CD4-positive, alpha-beta T cell treated with Interleukin-21 for 1 hour (primary cell): ENCODE measurements at regions not wholly inside any gene's neighbourhood (a gene's known extent, or its start where the extent isn't known, plus 50 kb on each side); places are given as distances from the start of the nearest gene placed in this dataset.

Experiments
- DNase-seq: peaks from one replicate; pipeline ENCODE4 v3.0.0-alpha.2; 2020

DNA sequence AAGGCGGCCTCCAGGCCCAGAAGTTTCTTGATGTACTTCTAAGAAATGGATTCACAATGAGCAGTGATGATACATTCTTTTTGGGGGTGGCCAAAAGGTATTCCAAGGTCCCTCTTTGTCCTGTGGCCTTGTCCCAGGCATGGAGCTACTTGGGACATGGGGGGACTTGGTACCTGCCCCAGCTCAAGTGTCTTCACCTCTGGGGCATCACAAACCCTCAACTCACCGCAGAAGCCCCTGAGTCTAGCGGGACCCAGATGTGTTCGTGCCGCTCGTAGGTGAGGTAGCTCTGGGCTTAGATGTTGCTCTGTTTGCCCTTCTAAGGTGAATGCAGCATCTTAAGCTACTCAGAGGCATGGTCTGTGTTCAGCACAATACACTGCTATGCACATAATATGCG lies 338.0 kb upstream of the IRX4 start:
- no peak for DNase-seq

DNA sequence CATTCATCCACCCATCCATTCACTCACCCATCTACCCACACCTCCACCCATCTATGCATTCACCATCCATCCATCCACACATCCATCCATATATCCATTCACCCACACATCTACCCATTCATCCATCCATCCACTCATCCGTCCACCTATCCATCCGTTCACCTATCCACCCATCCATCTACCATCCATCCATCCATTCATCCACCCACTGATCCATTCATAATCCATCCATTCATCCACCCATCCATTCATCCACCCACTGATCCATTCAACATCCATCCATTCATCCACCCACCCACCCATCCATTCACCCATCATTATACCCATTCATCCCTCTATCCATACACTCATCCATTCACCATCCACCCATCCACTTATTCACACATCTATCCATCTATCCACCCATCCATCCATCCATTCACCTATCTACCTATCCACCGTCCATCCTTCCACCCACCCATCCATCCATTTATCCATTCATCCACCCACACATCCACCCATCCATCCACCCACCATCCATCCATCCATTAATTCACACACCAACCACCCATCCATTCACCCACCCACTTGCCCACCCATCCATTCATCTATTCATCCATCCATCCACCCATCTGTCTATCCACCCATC lies 336.5 kb upstream of the IRX4 start:
- no peak for DNase-seq

DNA sequence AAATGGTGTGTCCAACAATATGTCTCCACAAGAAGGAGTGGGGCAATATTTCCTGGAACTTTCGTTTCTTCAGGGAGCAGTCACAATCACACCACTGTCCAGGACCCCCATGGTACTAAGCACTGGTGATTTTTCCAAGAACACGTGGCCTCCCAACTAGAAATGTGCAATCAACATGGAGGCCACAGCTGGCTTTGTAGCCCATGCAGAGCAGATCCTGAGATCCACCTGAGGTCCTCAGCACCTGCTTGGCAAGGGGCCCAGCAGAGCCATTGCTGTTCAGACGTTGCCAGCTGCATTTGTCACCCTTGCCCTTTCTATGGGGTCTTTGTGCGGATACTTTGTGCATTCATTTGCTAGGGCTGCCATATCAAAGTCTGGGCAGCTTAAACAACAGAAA lies 334.5 kb upstream of the IRX4 start:
- DNase-seq = no peak

DNA sequence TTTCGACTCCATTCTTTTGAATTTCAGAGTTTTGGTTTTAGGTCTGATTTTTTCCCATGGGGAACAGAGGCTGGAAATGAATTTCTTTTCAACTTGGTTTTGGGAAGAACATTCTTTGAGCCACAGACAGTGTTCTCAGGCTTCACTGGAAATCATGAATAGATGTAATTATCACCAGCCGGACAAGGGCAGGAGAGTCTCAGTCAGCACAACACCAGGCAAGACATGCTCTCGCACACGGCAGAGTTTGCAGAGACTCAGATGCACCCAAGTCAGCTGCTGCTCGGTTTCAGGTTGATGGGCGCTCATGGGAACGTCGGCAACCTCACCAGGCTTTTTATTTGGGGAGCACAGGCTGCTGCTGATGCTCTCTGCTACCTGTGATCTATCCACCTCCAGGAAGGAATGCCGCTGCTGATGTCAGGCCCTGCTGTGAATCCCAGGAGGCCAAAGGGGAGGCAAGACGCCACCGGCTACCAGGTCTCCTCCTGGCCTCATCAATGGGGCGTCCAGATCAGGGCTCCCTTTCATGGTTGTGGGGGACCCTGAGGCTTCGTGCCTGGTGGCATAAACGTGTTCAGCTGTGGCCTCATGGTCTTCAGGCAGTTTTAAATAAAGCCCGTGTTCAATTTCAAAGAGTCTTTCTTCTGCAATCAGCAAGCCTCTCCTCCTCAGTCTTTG lies 332.3 kb upstream of the IRX4 start:
- no peak for DNase-seq

DNA sequence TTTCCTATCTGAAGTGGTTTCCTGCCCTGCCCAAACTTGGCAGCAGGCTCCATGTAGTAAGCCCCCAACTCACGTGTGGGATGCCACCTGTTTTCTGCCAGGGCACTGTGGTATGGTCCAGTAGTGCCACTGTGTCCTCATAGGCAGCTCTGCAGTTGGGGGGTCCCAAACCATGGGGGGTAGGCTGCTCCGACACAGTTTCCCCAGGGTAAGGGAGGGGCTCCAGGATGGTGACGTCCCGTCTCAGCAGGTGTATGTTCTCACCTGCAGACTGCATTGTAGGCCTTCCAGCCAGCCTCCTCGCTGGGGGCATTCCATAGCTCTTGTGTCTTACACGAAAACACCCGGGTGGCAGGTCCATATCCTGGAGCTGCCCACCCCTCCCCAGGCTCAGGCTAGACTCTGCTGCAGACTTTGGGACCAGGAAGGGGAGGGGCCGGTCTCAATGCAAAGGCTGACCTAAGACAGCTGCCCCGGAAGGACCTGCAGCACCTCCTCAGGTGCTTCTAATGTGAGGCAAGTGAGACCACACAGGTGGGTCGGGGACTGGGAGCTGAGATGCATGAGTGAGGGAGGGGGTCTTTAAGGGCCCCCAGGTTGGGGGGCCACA lies 330.5 kb upstream of the IRX4 start:
- DNase-seq = no peak

DNA sequence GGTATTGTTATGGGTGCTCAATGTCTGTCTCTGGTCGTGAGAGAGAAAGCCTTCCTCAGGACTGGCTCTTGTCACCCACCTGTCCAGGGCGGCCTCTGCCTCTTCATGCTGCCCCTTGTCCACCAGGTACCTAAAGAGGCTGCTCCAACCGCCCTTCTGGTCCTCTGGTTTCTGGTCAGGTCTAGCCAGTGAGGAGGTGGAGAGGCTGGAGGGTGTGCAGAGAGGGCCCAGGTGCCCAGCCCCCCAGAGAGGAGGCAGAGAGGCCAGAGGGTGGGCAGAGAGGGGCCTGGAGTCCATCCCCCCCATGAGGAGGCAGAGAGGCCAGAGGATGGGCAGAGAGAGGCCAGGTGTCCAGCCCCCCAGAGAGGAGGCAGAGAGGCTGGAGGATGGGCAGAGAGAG lies 329.8 kb upstream of the IRX4 start:
- no peak for DNase-seq

DNA sequence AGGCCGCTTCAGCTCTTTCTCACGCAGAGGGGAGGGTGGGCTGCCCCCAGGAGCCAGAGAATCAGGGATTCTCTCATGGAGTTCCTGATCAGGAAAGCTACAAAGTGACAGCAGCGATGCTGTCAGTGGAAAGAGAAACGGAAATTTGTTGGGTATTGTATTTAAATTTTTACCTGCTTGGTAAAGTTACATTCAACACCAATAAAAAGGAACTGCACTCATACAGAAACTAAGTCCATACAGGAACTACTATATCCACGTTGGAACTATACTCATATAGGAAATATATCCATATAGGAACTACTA lies 325.5 kb upstream of the IRX4 start:
- no peak for DNase-seq

DNA sequence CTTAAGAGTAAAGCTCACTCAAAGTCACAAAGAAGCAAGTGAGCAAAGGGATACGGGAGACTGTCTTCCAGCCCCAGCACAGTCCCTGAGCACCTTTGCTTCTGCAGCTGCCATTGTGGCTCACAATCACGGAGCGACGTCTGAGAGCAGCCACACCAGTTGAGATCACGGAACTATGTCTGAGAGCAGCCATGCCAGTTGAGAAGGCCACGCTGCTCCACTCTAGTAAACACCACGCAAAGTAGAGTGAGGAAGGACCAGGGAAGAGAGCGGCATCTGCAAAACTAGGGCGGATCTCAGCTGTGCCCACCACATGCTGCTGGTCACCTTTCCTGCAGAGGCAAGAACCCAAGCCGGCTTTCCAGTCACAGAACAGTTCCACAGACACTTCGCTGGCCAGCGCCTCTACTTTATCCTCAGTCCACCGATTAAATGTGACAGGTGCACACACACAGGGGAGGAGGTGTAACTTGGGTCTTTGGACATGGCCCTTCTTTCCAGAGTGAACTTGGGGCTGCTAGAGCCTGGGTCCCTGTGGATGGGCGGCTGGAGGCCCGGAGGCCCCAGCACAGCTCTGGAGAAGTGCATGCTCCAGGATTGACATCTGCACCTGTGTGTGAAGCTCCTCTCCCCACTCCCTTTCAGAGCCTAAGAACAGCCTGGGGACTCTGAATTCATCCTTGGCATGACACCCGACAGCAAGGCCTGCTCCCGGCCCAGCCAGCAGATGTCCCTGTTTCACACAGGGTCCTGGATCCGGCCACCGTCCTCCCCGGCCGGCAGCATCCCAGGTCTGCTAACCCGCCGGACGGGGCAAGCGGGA lies 324.9 kb upstream of the IRX4 start:
- DNase-seq = no peak

DNA sequence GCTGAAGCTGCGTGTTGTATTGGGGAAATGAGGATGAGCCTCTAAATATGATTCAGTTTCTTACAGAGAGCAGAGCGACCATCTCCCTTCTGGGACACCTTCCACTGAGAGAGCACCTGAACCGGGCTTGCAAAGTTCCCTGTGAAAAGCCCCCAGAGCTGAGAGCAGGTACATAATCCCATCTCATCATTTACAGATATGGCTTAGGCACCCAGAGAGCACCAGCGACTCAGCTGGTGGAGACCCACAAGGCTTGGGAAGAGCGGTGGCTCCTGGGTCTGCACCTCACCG lies 324.3 kb upstream of the IRX4 start:
- DNase-seq = no peak

DNA sequence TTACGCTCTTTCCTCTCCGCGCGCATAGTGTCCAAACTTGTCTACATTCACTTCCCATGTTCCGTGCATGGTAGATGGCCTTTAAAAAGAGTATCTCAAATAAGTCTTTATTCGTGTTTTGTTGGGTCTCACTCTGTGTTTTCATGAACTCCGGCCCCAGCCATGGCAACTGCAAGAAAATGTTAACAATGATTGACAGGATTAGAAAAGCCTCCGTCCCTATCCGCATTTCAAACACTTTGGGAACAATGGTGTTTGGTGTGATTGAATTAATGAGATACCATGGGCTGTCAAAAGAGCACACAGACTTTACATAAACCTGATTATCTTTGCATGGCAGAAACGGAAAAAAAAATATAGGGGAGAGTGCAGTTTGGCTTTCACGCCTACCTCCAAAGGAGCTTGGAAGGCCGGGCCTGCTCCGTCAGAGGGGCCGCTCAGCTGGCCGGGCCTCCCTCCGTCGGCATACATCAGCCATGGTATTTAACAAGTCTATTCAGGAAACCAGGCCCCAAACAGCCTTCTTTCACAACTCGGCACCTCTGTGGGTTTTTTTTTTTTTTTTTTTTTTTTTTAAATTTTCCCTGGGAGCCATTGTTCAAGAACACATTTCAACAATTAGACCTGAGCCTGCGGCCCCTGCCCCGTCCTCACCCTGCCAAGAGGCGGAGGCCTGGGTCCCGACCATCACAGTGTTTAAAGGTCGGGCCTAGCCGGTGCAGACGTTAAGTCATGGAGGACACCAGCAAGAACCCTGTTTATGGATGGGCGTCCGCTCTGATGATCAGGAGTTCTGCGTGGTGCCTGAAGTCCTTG lies 323.8 kb upstream of the IRX4 start:
- no peak for DNase-seq

DNA sequence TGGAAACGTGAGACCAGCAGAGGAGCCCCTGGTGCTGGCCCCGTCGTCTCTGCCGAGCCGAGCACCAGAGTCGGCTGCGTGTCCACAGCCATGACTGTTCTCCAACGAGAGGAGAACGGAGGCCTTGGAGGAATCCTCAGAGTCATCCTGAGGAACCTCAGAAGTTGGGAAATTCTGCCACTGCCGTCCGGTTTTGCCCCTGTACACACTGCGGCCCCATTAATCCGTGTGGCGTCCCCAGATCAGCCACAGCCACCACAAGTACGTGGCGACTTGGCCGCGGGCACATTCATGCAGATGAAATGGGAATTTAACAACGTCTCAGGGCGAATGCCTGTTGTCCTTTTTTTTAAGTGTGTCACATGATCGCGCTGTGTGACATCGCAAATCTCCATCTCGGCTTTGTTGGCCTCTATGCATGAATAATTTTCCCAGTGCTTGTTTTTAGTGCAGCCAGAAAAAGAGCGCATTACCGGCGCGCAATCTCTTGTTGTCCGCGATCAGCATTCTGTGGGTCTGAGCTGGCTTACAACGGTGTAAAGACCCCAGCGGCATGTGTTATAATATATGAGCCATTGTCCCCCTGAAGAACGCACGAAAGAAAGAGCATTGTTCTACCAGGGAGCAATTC lies 323.0 kb upstream of the IRX4 start:
- DNase-seq = no peak

DNA sequence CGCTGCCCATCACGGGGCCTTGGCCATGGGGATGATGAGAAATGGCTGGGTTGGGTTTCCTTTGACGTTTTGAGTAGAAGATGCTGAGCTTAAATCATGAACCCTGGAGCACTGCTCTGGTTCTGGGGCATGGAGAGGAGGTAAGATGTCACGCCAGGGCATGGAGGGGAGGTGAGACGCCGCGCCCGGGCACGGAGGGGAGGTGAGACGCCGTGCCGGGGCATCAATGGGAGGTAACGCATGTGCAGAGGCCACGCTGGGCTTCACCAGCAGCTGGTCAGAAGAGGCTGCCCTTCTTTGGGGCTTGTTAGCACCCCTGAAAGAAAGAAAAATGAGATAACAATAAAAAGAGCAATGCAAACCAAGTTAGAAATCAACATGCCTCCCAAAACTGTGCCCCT lies 322.5 kb upstream of the IRX4 start:
- DNase-seq = no peak

DNA sequence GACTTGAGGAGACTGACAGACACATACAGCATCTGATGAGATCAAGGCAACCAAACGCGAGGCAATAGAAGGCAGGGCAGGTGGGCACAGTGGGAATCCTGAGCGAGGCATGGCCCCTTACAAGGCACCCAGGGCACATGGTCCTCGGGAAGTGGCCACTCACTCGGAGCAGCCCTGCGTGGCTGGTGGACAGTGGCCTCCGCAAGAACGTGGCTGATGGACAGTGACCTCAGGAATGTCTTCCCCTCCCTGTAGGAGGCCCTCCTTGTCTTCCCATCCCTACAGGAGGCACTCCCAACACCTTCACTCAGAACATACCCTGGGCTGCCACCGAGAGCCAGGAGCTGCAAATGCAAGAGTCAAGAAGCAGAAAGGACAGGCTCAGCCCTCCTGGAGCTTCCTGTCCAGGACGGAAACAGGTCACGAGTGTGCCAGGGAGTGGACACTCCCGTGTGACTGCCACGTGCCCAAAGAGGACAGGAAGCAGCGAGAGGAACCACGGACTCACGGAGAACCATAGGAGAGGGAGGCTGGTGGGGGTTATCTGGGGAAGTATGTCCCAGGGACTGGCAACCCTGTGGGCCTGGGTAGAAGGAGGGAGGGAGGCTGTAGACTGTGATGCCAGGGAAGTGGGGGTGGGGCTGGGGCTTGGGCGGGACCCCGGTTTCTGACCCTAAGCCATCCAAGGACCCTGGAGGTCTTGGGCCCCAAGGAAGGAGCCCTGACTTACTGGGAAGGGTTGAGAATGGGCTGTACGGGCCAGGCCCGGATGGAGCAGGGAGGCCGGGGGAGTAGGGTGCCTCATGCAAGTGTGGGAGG lies 321.9 kb upstream of the IRX4 start:
- DNase-seq = no peak

DNA sequence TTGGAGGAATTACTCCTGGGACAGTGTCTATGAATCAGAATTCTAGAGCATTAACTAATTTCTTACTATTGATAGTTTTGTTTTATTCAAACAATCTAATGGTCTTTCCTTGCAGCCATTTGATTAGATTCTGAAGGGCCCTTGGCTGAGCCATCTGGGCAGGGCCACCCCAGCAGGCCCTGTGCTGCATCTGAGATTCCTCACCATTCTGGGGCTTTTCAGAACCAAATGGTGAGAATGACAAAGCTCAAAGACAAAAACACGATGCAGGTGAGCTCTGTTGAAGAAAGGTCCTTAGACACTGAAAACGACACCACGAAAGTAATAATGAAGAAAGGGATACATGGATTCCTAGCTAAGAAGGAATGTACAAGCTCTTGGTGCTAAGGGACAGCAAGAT lies 321.0 kb upstream of the IRX4 start:
- DNase-seq = no peak

DNA sequence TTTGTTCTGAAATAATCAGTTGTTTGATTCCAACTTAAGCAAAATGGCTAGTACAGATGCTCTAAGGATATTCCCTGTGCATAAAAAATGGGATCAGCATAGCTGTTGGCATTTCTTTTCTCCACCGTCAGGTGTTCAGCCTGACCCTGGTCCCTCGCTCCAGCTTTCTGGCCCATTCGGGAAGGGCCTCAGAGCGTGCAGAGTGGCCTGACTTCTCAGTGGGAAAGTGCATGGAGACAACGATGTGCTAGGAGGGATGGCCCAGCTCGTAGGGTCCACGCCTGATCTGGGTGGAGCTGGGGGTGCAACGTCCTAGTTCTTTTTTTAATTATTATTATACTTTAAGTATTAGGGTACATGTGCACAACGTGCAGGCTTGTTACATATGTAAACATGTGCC lies 319.1 kb upstream of the IRX4 start:
- DNase-seq = no peak

DNA sequence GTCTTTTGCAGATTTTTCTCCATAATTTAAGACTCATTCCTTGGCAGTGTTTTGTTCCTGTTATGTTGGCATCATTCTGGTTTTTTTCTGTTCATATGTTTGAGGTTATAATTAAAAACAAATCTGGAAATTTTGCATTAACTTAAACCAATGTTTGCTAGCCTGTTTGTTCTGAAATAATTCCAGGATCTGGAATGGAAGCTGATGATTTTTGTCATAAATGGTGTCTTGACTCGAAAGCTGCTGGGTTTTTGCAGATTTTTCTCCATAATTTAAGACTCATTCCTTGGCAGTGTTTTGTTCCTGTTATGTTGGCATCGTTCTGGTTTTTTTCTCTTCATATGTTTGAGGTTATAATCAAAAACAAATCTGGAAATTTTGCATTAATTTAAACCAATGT lies 318.7 kb upstream of the IRX4 start:
- no peak for DNase-seq

DNA sequence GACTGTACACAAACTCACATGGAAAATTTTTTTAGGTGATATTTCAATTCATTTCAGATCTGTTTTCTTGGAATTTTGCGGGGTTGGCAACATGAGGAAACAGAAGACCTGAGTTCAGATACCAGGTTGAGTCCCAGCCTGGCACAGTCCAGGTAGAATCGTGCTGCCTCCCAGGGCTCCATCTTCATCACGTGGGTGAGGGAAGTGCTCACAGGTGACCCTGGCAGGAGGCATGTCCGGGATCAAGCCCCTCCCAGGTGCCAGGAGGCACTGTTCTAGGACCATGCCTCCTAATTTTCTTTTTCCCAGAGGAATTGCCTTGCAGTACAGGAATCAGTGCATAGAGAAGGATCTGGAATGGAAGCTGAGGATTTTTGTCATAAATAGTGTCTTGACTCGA lies 318.3 kb upstream of the IRX4 start:
- no peak for DNase-seq

DNA sequence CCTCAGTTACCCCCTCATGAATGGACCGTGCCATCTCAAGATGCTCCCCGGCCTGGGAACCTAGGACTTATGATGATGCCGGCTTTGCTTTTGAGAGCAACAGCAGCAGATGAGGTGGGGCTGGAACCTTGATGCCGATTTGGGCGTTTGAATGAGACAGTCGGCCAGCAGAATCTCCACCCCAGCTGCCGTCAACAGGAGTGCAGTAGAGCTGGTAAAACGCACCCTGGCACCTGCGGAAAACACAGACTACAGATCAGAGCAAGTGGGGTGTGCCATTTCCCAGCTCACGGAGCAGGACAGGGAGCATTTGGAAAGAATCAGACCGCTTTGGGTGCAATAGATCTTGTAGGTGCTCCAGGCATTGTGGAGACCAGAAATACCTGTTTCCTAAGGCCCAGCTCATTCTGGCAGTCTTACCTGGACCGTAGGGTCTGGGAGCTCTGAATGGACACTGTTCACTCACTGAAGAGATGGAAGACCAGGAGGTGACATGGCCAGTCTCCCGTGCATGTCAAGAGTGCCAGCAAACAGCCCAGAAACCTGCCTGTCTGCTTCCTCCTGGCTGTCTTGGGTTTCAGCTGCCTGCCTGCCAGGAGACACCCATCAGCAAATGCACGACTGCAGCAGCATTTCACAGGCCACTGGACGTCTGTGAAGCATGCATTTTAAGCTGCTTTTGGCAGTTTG lies 317.7 kb upstream of the IRX4 start:
- no peak for DNase-seq

DNA sequence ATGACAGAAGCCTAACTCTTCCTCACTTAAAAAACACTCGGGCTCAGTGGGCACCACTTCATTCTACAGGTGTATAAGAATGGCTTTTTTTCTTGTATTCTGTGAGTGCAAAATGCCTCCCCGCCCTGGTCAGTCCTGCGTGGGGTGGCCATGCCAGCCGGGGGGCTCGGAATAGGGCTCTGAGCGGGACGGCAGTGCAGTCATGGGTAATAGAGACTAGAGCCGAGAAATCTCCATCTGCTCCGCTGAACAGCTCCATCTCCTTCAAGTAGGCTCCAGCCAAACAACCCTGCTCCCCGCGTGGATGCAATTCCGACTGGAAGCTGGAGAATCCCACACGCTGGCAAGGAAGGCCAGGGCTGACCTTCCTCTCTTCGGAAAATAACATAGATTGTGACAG lies 317.0 kb upstream of the IRX4 start:
- DNase-seq = no peak

DNA sequence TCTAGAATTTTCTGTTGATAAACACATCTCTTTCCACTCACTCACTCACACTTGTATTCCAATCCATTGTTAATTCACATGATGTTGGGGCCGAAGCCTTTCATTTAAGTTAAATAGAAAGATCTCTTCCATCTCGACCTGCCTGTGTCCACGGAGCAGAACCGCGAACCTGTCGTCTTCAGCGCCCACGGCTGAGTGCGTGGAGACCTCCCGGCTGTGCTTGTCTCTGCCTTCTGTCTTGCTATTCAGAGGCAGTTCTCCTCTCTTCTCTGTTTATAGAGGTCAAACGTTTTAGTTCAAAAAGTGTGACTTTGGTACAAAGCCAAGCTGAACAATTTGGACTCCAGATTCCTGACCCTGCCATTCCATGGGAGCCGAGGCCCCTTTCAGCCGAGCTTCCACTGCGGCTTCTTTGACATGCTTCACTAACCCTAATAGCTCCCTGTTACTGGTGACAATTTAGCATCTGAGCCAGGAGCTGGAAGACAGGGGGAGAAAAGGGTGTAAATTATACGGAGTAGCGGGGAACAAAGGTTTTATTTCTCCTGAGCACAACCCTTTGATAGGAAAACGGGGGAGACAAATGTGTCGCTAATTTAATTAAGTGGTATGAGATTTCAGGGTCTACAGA lies 314.4 kb upstream of the IRX4 start:
- no peak for DNase-seq

DNA sequence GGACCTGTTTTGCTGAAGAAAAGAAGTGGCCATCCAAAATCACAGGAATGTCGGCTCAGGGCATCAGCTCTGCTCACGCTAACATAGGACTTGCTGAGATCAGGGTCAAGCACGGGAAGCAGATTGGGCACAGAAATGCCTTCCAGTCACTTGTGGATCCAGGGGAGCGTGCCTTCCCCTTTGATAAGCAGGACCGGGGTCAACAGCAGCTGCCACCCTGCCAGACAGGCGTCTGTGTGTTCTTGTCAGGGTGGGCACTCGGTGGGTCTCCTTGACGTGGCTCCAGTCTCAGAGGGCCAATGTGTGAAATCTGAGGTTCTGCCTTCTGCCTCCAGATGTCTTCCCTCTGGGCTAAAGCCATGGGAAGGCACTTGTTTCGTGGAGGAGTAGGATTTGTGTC lies 313.7 kb upstream of the IRX4 start:
- DNase-seq = no peak
